Lower lobe of right lung (tissue), 2 donors: ENCODE measurements at regions not wholly inside any gene's neighbourhood (a gene's known extent, or its start where the extent isn't known, plus 50 kb on each side); places are given as distances from the start of the nearest gene placed in this dataset.
"Not testable (repeated sequence)": the region's sequence is repeated elsewhere in the genome, so short reads cannot be mapped to it uniquely, and the experiment has no call there.

ENCODE experiments used
- ATAC-seq, 2 donors: fragments of 200-7000 bp; cut with Tn5 transposase; one replicate each; pipeline ENCODE4 v1.9.1; 2020 to 2022; ENCODE audit warnings: mild to moderate bottlenecking in 2 of 2, moderate library complexity in 2 of 2
- DNase-seq: peaks from one replicate; pipeline ENCODE4 v3.0.0-alpha.2; 2020
- H3K27ac ChIP-seq: fragments of 200-600 bp; one replicate; pipeline ENCODE4 v1.8.0; 2022
- H3K27me3 ChIP-seq: fragments of 200-600 bp; one replicate; pipeline ENCODE4 v1.8.0; 2022; ENCODE audit warnings: low read depth
- H3K36me3 ChIP-seq: fragments of 200-600 bp; one replicate; pipeline ENCODE4 v1.8.0; 2022; ENCODE audit warnings: mild to moderate bottlenecking
- H3K4me1 ChIP-seq: fragments of 200-600 bp; one replicate; pipeline ENCODE4 v1.8.0; 2022
- H3K4me3 ChIP-seq: fragments of 200-600 bp; one replicate; pipeline ENCODE4 v1.8.0; 2022; ENCODE audit warnings: mild to moderate bottlenecking
- H3K9me3 ChIP-seq: fragments of 200-600 bp; one replicate; pipeline ENCODE4 v1.8.0; 2022
- intact Hi-C: fragments of 100-400 bp; cut with DNase I; formaldehyde crosslinking; loops from one replicate; pipeline ENCODE4 v1.11.0; 2022
- TF ChIP-seq, protein P1 (sequence below): fragments of 200-600 bp; IDR thresholded peaks from one replicate; pipeline ENCODE4 v1.8.0; 2022; ENCODE audit warnings: antibody characterized with exemption, mild to moderate bottlenecking
- donor health status: DM: no; HTN: yes; CAD: no; lungs with severe emphysema.

GRCh38 chr7:65264258-65264657 lies 109.4 kb upstream of the ZNF92 start:
- intact Hi-C loops: no loop called here
- no peak overlapping the region for H3K27ac ChIP-seq
- TF ChIP-seq, protein P1, sequence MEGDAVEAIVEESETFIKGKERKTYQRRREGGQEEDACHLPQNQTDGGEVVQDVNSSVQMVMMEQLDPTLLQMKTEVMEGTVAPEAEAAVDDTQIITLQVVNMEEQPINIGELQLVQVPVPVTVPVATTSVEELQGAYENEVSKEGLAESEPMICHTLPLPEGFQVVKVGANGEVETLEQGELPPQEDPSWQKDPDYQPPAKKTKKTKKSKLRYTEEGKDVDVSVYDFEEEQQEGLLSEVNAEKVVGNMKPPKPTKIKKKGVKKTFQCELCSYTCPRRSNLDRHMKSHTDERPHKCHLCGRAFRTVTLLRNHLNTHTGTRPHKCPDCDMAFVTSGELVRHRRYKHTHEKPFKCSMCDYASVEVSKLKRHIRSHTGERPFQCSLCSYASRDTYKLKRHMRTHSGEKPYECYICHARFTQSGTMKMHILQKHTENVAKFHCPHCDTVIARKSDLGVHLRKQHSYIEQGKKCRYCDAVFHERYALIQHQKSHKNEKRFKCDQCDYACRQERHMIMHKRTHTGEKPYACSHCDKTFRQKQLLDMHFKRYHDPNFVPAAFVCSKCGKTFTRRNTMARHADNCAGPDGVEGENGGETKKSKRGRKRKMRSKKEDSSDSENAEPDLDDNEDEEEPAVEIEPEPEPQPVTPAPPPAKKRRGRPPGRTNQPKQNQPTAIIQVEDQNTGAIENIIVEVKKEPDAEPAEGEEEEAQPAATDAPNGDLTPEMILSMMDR: no peak
- no peak overlapping the region for H3K4me3 ChIP-seq
- peaks cover 15% of the 10 kb centered on the region for H3K27me3 ChIP-seq
- H3K9me3 ChIP-seq: no peaks in the 10 kb centered on the region
- H3K36me3 ChIP-seq: no peaks in the 10 kb centered on the region
- H3K4me1 ChIP-seq: peaks cover 1% of the 10 kb centered on the region
- DNase-seq (peak; percentile 24), ATAC-seq (no peak)

- H3K9me3 ChIP-seq, H3K27ac ChIP-seq, H3K4me3 ChIP-seq, H3K36me3 ChIP-seq, H3K27me3 ChIP-seq, H3K4me1 ChIP-seq, intact Hi-C loops, ATAC-seq: not testable (repeated sequence)
- DNase-seq: peak; percentile 7
These were observed 113.0 kb upstream of the ZNF92 start for GRCh38 chr7:65260673-65261072.

DNA sequence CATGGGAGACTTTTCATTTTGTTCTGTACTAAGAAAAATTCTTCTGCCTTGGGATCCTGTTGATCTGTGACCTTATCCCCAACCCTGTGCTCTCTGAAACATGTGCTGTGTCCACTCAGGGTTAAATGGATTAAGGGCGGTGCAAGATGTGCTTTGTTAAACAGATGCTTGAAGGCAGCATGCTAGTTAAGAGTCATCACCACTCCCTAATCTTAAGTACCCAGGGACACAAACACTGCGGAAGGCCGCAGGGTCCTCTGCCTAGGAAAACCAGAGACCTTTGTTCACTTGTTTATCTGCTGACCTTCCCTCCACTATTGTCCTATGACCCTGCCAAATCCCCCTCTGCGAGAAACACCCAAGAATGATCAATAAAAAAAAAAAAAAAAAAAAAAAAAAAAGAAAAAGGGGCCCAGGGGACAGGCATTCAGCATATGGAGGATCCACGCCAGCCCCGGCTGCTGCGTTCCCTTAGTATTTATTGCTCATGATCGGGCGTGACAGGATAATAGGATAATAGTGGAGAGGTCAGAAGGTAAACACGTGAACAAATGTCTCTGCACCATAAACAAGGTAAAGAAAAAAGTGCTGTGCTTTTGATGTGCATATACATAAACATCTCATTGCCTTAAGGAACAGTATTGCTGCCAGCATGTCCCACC lies 113.7 kb upstream of the ZNF92 start:
- ATAC-seq, H3K4me3 ChIP-seq, H3K27ac ChIP-seq, H3K4me1 ChIP-seq, intact Hi-C loops, H3K9me3 ChIP-seq, DNase-seq, H3K36me3 ChIP-seq, H3K27me3 ChIP-seq: not testable (repeated sequence)

GRCh38 chr7:65254061-65254460 lies 119.6 kb upstream of the ZNF92 start:
- Histone ChIP-seq H3K27ac (no peak overlapping the region), H3K4me3 (no peak overlapping the region), H3K4me1 (peaks cover 4% of the 10 kb centered on the region), H3K27me3 (peaks cover 9% of the 10 kb centered on the region), H3K9me3 (no peaks in the 10 kb centered on the region), H3K36me3 (no peaks in the 10 kb centered on the region)
- no peak for DNase-seq
- TF ChIP-seq, protein P1: no peak
- intact Hi-C loops: no loop called here
- ATAC-seq: no peak

GRCh38 chr7:65251851-65252620 lies 121.6 kb upstream of the ZNF92 start:
- H3K4me3 ChIP-seq: peak overlapping the region; percentile 68
- ATAC-seq: peak; percentile 90 to 93
- H3K4me1 ChIP-seq: peaks cover 4% of the 10 kb centered on the region
- TF ChIP-seq, protein P1: no peak
- DNase-seq: peak; percentile 78
- H3K27ac ChIP-seq: peak overlapping the region; percentile 53
- no peaks in the 10 kb centered on the region for H3K36me3 ChIP-seq
- no peaks in the 10 kb centered on the region for H3K9me3 ChIP-seq
- intact Hi-C loops: no loop called here
- H3K27me3 ChIP-seq: peaks cover 9% of the 10 kb centered on the region

GRCh38 chr7:65250697-65251395 lies 122.8 kb upstream of the ZNF92 start:
- TF ChIP-seq, protein P1: no peak
- peaks cover 9% of the 10 kb centered on the region for H3K27me3 ChIP-seq
- no peak overlapping the region for H3K27ac ChIP-seq
- H3K4me1 ChIP-seq: peaks cover 4% of the 10 kb centered on the region
- no peaks in the 10 kb centered on the region for H3K9me3 ChIP-seq
- no peak overlapping the region for H3K4me3 ChIP-seq
- DNase-seq (no peak), ATAC-seq (no peak)
- H3K36me3 ChIP-seq: no peaks in the 10 kb centered on the region
- intact Hi-C loops: no loop called here
